Psoas muscle (tissue), 7 donors: ENCODE measurements at regions not wholly inside any gene's neighbourhood (a gene's known extent, or its start where the extent isn't known, plus 50 kb on each side); places are given as distances from the start of the nearest gene placed in this dataset.

Experiments used
- ATAC-seq, 4 donors: fragments of 200-7000 bp; cut with Tn5 transposase; one replicate each; pipeline ENCODE4 v1.9.1; 2020; ENCODE audit warnings: moderate library complexity in 3 of 4, mild to moderate bottlenecking in 2 of 4
- DNase-seq, 2 donors: peaks; one replicate each; pipeline ENCODE4 v3.0.0-alpha.2; 2020
- H3K27ac ChIP-seq: fragments of 200-600 bp; one replicate; pipeline ENCODE4 v1.8.0; 2022
- H3K27me3 ChIP-seq, 3 donors: fragments of 200-600 bp in 1 of 3; one replicate each; pipeline versions ENCODE4 v1.6.1 to v1.8.0; 2013 to 2022; ENCODE audit warnings: low read length in 2 of 3, mild to moderate bottlenecking in 2 of 3, moderate library complexity in 1 of 3; ENCODE audit not compliant: insufficient read depth in 3 of 3
- H3K36me3 ChIP-seq, 2 donors: fragments of 200-600 bp in 1 of 2; one replicate each; pipeline versions ENCODE4 v1.6.1 to v1.8.0; 2013 to 2022; ENCODE audit warnings: low read depth in 1 of 2, mild to moderate bottlenecking in 1 of 2, moderate library complexity in 1 of 2; ENCODE audit not compliant: insufficient read depth in 1 of 2
- H3K4me1 ChIP-seq: fragments of 200-600 bp; one replicate; pipeline ENCODE4 v1.8.0; 2022
- H3K4me3 ChIP-seq: fragments of 200-600 bp; one replicate; pipeline ENCODE4 v1.8.0; 2022; ENCODE audit warnings: mild to moderate bottlenecking
- H3K9me3 ChIP-seq: fragments of 200-600 bp; one replicate; pipeline ENCODE4 v1.8.0; 2022
- CTCF ChIP-seq: fragments of 200-600 bp; IDR thresholded peaks from one replicate; pipeline ENCODE4 v1.8.0; 2022; ENCODE audit warnings: antibody characterized with exemption
- WGBS, 3 donors: extraction: QIAGEN DNeasy Blood & Tissue Kit; methylation state at CpG; one replicate each; pipeline versions ENCODE4 v1.1.6 to v1.1.7; 2013; 5-methylcytosine and 5-hydroxymethylcytosine counted together
- intact Hi-C, 2 donors: fragments of 100-400 bp; cut with DNase I; formaldehyde crosslinking; loops; one replicate each; pipeline versions ENCODE4 v1.11.0 to v1.14.2; 2022
- donor health status: healthy with polysubstance abuse.
- donor health status: DM: no; HTN: no; CAD: no; lungs with moderate emphysema.
- donor health status: Bipolar disorder and iron deficiency.
- donor health status: healthy.
- donor health status: DM: yes; HTN: yes; CAD: no.
- donor health status: DM: no; HTN: no; CAD: no.
- donor health status: DM: yes; HTN: yes; CAD: no.

- Histone ChIP-seq H3K4me1 (no peaks in the 10 kb centered on the region), H3K36me3 (no peaks in the 10 kb centered on the region), H3K9me3 (no peaks in the 10 kb centered on the region), H3K4me3 (no peak overlapping the region), H3K27ac (no peak overlapping the region), H3K27me3 (no peaks in the 10 kb centered on the region)
- intact Hi-C loops: no loop called here
- WGBS, 3 donors: 49 to 52% (median 50%) methylated on average over 5 of the region's 5 CpGs
- TF ChIP-seq CTCF: no peak
- no peak for DNase-seq
- ATAC-seq: no peak
Observed at GRCh38 chr3:159273070-159273469, 471.2 kb downstream of the MFSD1 start.

- ATAC-seq: no peak
- 7 to 8% (median 8%) methylated on average over 6 of the region's 6 CpGs for WGBS, 3 donors
- H3K9me3 ChIP-seq: no peaks in the 10 kb centered on the region
- no peak for TF ChIP-seq CTCF
- no peaks in the 10 kb centered on the region for H3K4me1 ChIP-seq
- H3K27me3 ChIP-seq: no peaks in the 10 kb centered on the region
- H3K27ac ChIP-seq: no peak overlapping the region
- H3K4me3 ChIP-seq: no peak overlapping the region
- DNase-seq: no peak
- no peaks in the 10 kb centered on the region for H3K36me3 ChIP-seq
- intact Hi-C loops: no loop called here
Observed at GRCh38 chr3:159273608-159274007, 471.8 kb downstream of the MFSD1 start.

GRCh38 chr3:159275741-159276140, 473.9 kb downstream of the MFSD1 start:
- WGBS, 3 donors: 40 to 64% (median 48%) methylated on average over 1 of the region's 1 CpG
- no peak overlapping the region for H3K4me3 ChIP-seq

GRCh38 chr3:159277814-159278213, 476.0 kb downstream of the MFSD1 start:
- WGBS, 3 donors: 70 to 81% (median 74%) methylated on average over 5 of the region's 5 CpGs
- no peak for TF ChIP-seq CTCF
- DNase-seq (no peak), ATAC-seq (no peak)
- intact Hi-C loops: no loop called here
- no peaks in the 10 kb centered on the region for H3K27me3 ChIP-seq
- no peak overlapping the region for H3K4me3 ChIP-seq
- H3K9me3 ChIP-seq: no peaks in the 10 kb centered on the region
- H3K36me3 ChIP-seq: no peaks in the 10 kb centered on the region
- H3K4me1 ChIP-seq: no peaks in the 10 kb centered on the region
- no peak overlapping the region for H3K27ac ChIP-seq

More at GRCh38 chr3:159275741-159276140, 473.9 kb downstream of the MFSD1 start:
- DNase-seq (no peak), ATAC-seq (no peak)
- H3K4me1 ChIP-seq: no peaks in the 10 kb centered on the region
- H3K9me3 ChIP-seq: no peaks in the 10 kb centered on the region
- H3K27ac ChIP-seq: no peak overlapping the region
- intact Hi-C loops: no loop called here
- H3K36me3 ChIP-seq: no peaks in the 10 kb centered on the region
- no peaks in the 10 kb centered on the region for H3K27me3 ChIP-seq
- no peak for TF ChIP-seq CTCF

- Histone ChIP-seq H3K36me3 (no peaks in the 10 kb centered on the region), H3K4me1 (no peaks in the 10 kb centered on the region), H3K27ac (no peak overlapping the region), H3K27me3 (no peaks in the 10 kb centered on the region), H3K4me3 (no peak overlapping the region), H3K9me3 (no peaks in the 10 kb centered on the region)
- DNase-seq: no peak
- intact Hi-C loops: no loop called here
- TF ChIP-seq CTCF: no peak
- ATAC-seq: no peak
- 21 to 39% (median 28%) methylated on average over 10 of the region's 10 CpGs for WGBS, 3 donors
Observed at GRCh38 chr3:159280386-159281191, 478.7 kb downstream of the MFSD1 start.
